ENCODE measurements at regions not wholly inside any gene's neighbourhood (a gene's known extent, or its start where the extent isn't known, plus 50 kb on each side); places are given as distances from the start of the nearest gene placed in this dataset.

DNA sequence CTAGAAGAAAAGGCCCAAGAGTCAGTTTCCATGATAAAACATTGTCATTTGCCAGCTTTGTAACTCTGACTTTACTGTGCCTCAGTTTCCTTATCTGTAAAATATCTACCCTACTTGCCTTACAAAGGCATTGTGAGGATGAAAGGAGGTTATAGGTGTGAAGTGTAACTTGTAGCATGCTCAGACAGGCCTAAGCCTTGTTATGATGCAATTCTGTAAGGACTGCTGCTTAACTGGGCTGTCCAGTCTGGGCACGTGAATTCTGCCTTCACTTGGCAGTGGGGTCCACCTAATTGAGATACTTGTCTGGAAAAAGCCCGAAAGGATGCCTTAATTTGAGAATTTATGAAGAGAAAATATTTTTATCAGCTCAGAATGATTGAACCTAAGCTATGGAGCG lies 114.5 kb upstream of the DYRK2 start (continued):
- TF ChIP-seq, protein P1, sequence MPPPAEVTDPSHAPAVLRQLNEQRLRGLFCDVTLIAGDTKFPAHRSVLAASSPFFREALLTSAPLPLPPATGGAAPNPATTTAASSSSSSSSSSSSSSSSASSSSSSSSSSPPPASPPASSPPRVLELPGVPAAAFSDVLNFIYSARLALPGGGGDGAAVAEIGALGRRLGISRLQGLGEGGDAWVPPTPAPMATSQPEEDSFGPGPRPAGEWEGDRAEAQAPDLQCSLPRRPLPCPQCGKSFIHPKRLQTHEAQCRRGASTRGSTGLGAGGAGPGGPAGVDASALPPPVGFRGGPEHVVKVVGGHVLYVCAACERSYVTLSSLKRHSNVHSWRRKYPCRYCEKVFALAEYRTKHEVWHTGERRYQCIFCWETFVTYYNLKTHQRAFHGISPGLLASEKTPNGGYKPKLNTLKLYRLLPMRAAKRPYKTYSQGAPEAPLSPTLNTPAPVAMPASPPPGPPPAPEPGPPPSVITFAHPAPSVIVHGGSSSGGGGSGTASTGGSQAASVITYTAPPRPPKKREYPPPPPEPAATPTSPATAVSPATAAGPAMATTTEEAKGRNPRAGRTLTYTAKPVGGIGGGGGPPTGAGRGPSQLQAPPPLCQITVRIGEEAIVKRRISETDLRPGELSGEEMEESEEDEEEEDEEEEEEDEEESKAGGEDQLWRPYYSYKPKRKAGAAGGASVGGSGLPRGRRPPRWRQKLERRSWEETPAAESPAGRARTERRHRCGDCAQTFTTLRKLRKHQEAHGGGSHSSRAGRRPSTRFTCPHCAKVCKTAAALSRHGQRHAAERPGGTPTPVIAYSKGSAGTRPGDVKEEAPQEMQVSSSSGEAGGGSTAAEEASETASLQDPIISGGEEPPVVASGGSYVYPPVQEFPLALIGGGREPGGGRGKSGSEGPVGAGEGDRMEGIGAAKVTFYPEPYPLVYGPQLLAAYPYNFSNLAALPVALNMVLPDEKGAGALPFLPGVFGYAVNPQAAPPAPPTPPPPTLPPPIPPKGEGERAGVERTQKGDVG (CRISPR knock-in tag; IDR thresholded peaks at IDR 0.05), result no peak
- TF ChIP-seq PAX5 (IDR thresholded peaks at IDR 0.05; ENCODE audit: borderline replicate concordance, low read depth, low read length) (no peak), TARDBP (IDR thresholded peaks at IDR 0.05; ENCODE audit: borderline replicate concordance) (no peak), JUNB (IDR thresholded peaks at IDR 0.05) (no peak)
- TF ChIP-seq, protein P2, sequence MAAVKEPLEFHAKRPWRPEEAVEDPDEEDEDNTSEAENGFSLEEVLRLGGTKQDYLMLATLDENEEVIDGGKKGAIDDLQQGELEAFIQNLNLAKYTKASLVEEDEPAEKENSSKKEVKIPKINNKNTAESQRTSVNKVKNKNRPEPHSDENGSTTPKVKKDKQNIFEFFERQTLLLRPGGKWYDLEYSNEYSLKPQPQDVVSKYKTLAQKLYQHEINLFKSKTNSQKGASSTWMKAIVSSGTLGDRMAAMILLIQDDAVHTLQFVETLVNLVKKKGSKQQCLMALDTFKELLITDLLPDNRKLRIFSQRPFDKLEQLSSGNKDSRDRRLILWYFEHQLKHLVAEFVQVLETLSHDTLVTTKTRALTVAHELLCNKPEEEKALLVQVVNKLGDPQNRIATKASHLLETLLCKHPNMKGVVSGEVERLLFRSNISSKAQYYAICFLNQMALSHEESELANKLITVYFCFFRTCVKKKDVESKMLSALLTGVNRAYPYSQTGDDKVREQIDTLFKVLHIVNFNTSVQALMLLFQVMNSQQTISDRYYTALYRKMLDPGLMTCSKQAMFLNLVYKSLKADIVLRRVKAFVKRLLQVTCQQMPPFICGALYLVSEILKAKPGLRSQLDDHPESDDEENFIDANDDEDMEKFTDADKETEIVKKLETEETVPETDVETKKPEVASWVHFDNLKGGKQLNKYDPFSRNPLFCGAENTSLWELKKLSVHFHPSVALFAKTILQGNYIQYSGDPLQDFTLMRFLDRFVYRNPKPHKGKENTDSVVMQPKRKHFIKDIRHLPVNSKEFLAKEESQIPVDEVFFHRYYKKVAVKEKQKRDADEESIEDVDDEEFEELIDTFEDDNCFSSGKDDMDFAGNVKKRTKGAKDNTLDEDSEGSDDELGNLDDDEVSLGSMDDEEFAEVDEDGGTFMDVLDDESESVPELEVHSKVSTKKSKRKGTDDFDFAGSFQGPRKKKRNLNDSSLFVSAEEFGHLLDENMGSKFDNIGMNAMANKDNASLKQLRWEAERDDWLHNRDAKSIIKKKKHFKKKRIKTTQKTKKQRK (IDR thresholded peaks at IDR 0.05; ENCODE audit: low read depth, low read length), result no peak

DNA sequence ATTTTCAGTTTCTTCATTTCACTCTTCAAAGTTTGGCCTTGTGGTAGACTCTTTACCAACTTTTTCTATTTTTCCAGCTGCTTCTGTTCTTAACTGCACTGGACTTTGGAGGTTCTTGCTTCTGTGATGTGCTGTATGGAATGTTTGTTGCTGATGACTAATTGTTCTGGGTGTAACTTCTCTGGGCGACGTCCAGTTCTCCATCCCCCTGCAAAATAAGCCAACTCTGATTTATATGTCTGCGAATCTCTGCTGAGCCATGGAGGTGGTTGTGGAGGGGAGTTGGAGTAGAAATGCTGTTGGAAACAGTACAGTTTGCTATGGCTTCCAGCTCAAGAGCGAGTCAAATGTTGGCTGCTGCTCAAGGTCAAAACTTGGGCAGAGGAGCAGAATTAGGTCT lies 113.9 kb upstream of the DYRK2 start:
- H2AFZ ChIP-seq (ENCODE audit: control insufficient read depth, low read depth, low read length), result no peak overlapping the region
- no peak overlapping the region for H3K27ac ChIP-seq (ENCODE audit: control insufficient read depth, insufficient read depth)
- no peak for ATAC-seq
- H3K9ac ChIP-seq (ENCODE audit: control insufficient read depth, insufficient read depth, low read length), result no peak overlapping the region
- POLR2A ChIA-PET, result interaction anchor here (0.5 kb wide), 1 partner anchor 1232 kb away, joined by 5 read pairs; the partner anchor contains the start of gene HELB
- in situ Hi-C loops (cut with MboI), result no loop called here
- no peaks in the 10 kb centered on the region for H3K9me3 ChIP-seq (replicated peaks; ENCODE audit: control insufficient read depth, insufficient read depth, low read length)
- H4K20me1 ChIP-seq (ENCODE audit: control insufficient read depth, insufficient read depth), result no peaks in the 10 kb centered on the region
- no peak for FAIRE-seq
- no TSS peak for BruUV-seq (replicated peaks)
- SMC1A ChIA-PET (ENCODE audit: uncharacterized antibody, unreplicated experiment), result no interaction called here
- H3K79me2 ChIP-seq (ENCODE audit: control insufficient read depth, insufficient read depth, low read length), result no peaks in the 10 kb centered on the region
- RAD21 ChIA-PET (ENCODE audit: unreplicated experiment), result no interaction called here
- intact Hi-C loops (cut with micrococcal nuclease; ENCODE audit: unreplicated experiment), result no loop called here
- H3K4me3 ChIP-seq, result no peak overlapping the region
- no peaks in the 10 kb centered on the region; a peak in 1 of 4 replicates for H3K27me3 ChIP-seq (replicated peaks in 1 of 2; ENCODE audit: control insufficient read depth in 2 of 2, insufficient read depth in 2 of 2, low read length in 1 of 2)
- H3K4me2 ChIP-seq (ENCODE audit: control insufficient read depth, insufficient read depth), result no peak overlapping the region
- no peaks in the 10 kb centered on the region for H3K36me3 ChIP-seq (ENCODE audit: control insufficient read depth in 2 of 2, insufficient read depth in 2 of 2, low read length in 1 of 2)
- no peaks in the 10 kb centered on the region for H3K4me1 ChIP-seq (ENCODE audit: control insufficient read depth, insufficient read depth, low read length)
- 88% methylated on average over 4 of the region's 4 CpGs for WGBS (ENCODE audit: insufficient coverage, insufficient replicate concordance, low lambda C conversion rate, missing lambda C conversion rate)
- no peak for DNase-seq (ENCODE audit: low read depth, low spot score)
- CTCF ChIA-PET, result no interaction called here
- TF ChIP-seq ZNF592 (IDR thresholded peaks at IDR 0.05), result no peak

Data from GM12878 (cell line).